ENCODE measurements at regions not wholly inside any gene's neighbourhood (a gene's known extent, or its start where the extent isn't known, plus 50 kb on each side); places are given as distances from the start of the nearest gene placed in this dataset.

- Histone ChIP-seq H3K4me2 (replicated peaks; ENCODE audit: extremely low read depth, low read length, poor library complexity, severe bottlenecking) (no peak overlapping the region), H3K27ac (ENCODE audit: low read depth in 1 of 2, low read length in 2 of 2) (no peak overlapping the region), H3K27me3 (ENCODE audit: control insufficient read depth in 2 of 2, insufficient read depth in 2 of 2, low read length in 2 of 2) (no peaks in the 10 kb centered on the region), H3K9ac (ENCODE audit: insufficient read depth, low read length, poor library complexity, severe bottlenecking) (no peak overlapping the region), H3K4me1 (ENCODE audit: control insufficient read depth in 1 of 2, insufficient read depth in 2 of 2, low read length in 2 of 2) (no peaks in the 10 kb centered on the region), H3K36me3 (replicated peaks in 1 of 2; ENCODE audit: control insufficient read depth in 1 of 2, insufficient read depth in 2 of 2, low read length in 2 of 2) (no peaks in the 10 kb centered on the region), H3K4me3 (replicated peaks in 1 of 3; ENCODE audit: low read depth in 2 of 3, low read length in 3 of 3) (no peak overlapping the region), H4K20me1 (ENCODE audit: insufficient read depth, low read length) (no peaks in the 10 kb centered on the region), H3K9me3 (replicated peaks in 1 of 2; ENCODE audit: control insufficient read depth in 1 of 2, insufficient read depth in 1 of 2, low read length in 2 of 2) (no peaks in the 10 kb centered on the region), H2AFZ (ENCODE audit: insufficient read depth, low read depth, low read length, poor library complexity, severe bottlenecking) (no peak overlapping the region), H3K79me2 (ENCODE audit: insufficient read depth, low read length) (no peaks in the 10 kb centered on the region)
- intact Hi-C loops (cut with micrococcal nuclease), result no loop called here
- TF ChIP-seq CTCF (IDR thresholded peaks at IDR 0.05), result no peak
- WGBS (ENCODE audit: insufficient coverage), result 86% methylated on average over 2 of the region's 3 CpGs
- DNase-seq, result no peak
- no peak overlapping the region for H3K27ac Mint-ChIP-seq
- peaks cover 1 to 2% (median 2%) of the 10 kb centered on the region in 3 donors for H3K27me3 Mint-ChIP-seq (ENCODE audit: low read depth in 3 of 3)
- no peaks in the 10 kb centered on the region for H3K36me3 Mint-ChIP-seq
- no peaks in the 10 kb centered on the region for H3K4me1 Mint-ChIP-seq
- H3K4me3 Mint-ChIP-seq, result no peak overlapping the region
- peaks cover 0 to 6% (median 2%) of the 10 kb centered on the region in 7 donors for H3K9me3 Mint-ChIP-seq
Observed at GRCh38 chr20:24166412-24166811, 177.8 kb upstream of the GGTLC1 start.

- Mint-ChIP-seq H3K4me3 (no peak overlapping the region), H3K27ac (no peak overlapping the region), H3K27me3 (ENCODE audit: low read depth in 3 of 3) (peaks cover 1 to 2% (median 2%) of the 10 kb centered on the region in 3 donors), H3K4me1 (no peaks in the 10 kb centered on the region), H3K36me3 (no peaks in the 10 kb centered on the region), H3K9me3 (peaks cover 0 to 6% (median 0%) of the 10 kb centered on the region in 7 donors)
- H3K27me3 ChIP-seq (ENCODE audit: control insufficient read depth in 2 of 2, insufficient read depth in 2 of 2, low read length in 2 of 2), result no peaks in the 10 kb centered on the region
- no peak overlapping the region for H3K9ac ChIP-seq (ENCODE audit: insufficient read depth, low read length, poor library complexity, severe bottlenecking)
- H3K79me2 ChIP-seq (ENCODE audit: insufficient read depth, low read length), result no peaks in the 10 kb centered on the region
- DNase-seq, result no peak
- no peak overlapping the region for H3K4me2 ChIP-seq (replicated peaks; ENCODE audit: extremely low read depth, low read length, poor library complexity, severe bottlenecking)
- WGBS (ENCODE audit: insufficient coverage), result 97% methylated on average over 3 of the region's 4 CpGs
- H3K4me1 ChIP-seq (ENCODE audit: control insufficient read depth in 1 of 2, insufficient read depth in 2 of 2, low read length in 2 of 2), result no peaks in the 10 kb centered on the region
- no peak overlapping the region for H3K27ac ChIP-seq (ENCODE audit: low read depth in 1 of 2, low read length in 2 of 2)
- H3K36me3 ChIP-seq (replicated peaks in 1 of 2; ENCODE audit: control insufficient read depth in 1 of 2, insufficient read depth in 2 of 2, low read length in 2 of 2), result no peaks in the 10 kb centered on the region
- no peaks in the 10 kb centered on the region for H3K9me3 ChIP-seq (replicated peaks in 1 of 2; ENCODE audit: control insufficient read depth in 1 of 2, insufficient read depth in 1 of 2, low read length in 2 of 2)
- H3K4me3 ChIP-seq (replicated peaks in 1 of 3; ENCODE audit: low read depth in 2 of 3, low read length in 3 of 3), result no peak overlapping the region
- no peak for TF ChIP-seq CTCF (IDR thresholded peaks at IDR 0.05)
- H2AFZ ChIP-seq (ENCODE audit: insufficient read depth, low read depth, low read length, poor library complexity, severe bottlenecking), result no peak overlapping the region
- intact Hi-C loops (cut with micrococcal nuclease), result no loop called here
- H4K20me1 ChIP-seq (ENCODE audit: insufficient read depth, low read length), result no peaks in the 10 kb centered on the region
Observed at GRCh38 chr20:24166123-24166381, 177.5 kb upstream of the GGTLC1 start.

Measured in CD14-positive monocyte (primary cell).